HCT116 (cell line): ENCODE measurements at regions not wholly inside any gene's neighbourhood (a gene's known extent, or its start where the extent isn't known, plus 50 kb on each side); places are given as distances from the start of the nearest gene placed in this dataset.

ENCODE experiments used
- ATAC-seq: fragments of 200-7000 bp; cut with Tn5 transposase; 2 replicates; pipeline ENCODE4 v1.9.1; 2020; ENCODE audit warnings: mild to moderate bottlenecking, moderate library complexity
- BruUV-seq: library from RNA; stranded (reverse); fragments of 400-500 nt; replicated peaks from 2 replicates; lab custom pipeline; 2021; lab: Mats Ljungman, UMichigan
- CTCF ChIA-PET: fragments of 300-600 bp; sonication (Branson Sonifier 250); formaldehyde crosslinking; loops from one replicate; lab custom pipeline; 2021; ENCODE audit warnings: antibody characterized with exemption; lab: Charles Lee
- POLR2A ChIA-PET: fragments of 300-600, 350-600 bp; sonication (Branson Sonifier 250); formaldehyde crosslinking; loops from one replicate; lab custom pipeline; 2021; ENCODE audit warnings: antibody characterized with exemption; lab: Charles Lee
- RAD21 ChIA-PET, 2 experiments: fragments of 300-600 bp; sonication (Branson Sonifier 250); formaldehyde crosslinking; loops; one replicate each; lab custom pipeline; 2023; ENCODE audit warnings: low total read pairs in 2 of 2; ENCODE audit not compliant: uncharacterized antibody in 2 of 2, unreplicated experiment in 2 of 2, low non-redundant PET in 1 of 2; lab: Charles Lee
- DNase-seq: peaks from one replicate; pipeline ENCODE4 v3.0.0-alpha.2; 2010; ENCODE audit warnings: low read depth, low spot score
- H2AFZ ChIP-seq: fragments of 200-600 bp; shearing (Covaris generic), sonication (generic); 2 replicates; pipeline ENCODE4 v1.6.1; 2017; ENCODE audit warnings: low read depth, mixed run types, mixed read lengths, antibody characterized with exemption, low read length; ENCODE audit not compliant: poor library complexity, severe bottlenecking
- H3K27ac ChIP-seq: 2 replicates; pipeline ENCODE4 v1.5.1; 2012; ENCODE audit warnings: low read depth, low read length
- H3K27me3 ChIP-seq: fragments of 200-600 bp; sonication (generic); 2 replicates; pipeline ENCODE4 v1.6.1; 2016; ENCODE audit warnings: mixed run types, low read length, mixed read lengths; ENCODE audit not compliant: insufficient read depth
- H3K36me3 ChIP-seq, 2 experiments: fragments of 200-500 bp in 1 of 2; fragments of 200-600 bp in 1 of 2; sonication (Bioruptor generic) in 1 of 2; sonication (generic) in 1 of 2; 2 replicates each; pipeline versions ENCODE4 v1.5.1 to v1.6.1; 2014 to 2016; ENCODE audit warnings: low read length in 2 of 2, inconsistent platforms in 1 of 2, mixed read lengths in 1 of 2, mixed run types in 1 of 2; ENCODE audit not compliant: insufficient read depth in 2 of 2, control insufficient read depth in 1 of 2
- H3K4me1 ChIP-seq, 2 experiments: fragments of 200-600 bp in 1 of 2; sonication (generic) in 1 of 2; 2 replicates each; pipeline versions ENCODE4 v1.5.1 to v1.6.1; 2012 to 2017; ENCODE audit warnings: low read length in 2 of 2, inconsistent platforms in 1 of 2, mild to moderate bottlenecking in 1 of 2, mixed read lengths in 1 of 2, mixed run types in 1 of 2, moderate library complexity in 1 of 2; ENCODE audit not compliant: insufficient read depth in 2 of 2, control insufficient read depth in 1 of 2
- H3K4me2 ChIP-seq: fragments of 200-600 bp; sonication (generic); 2 replicates; pipeline ENCODE4 v1.6.1; 2017; ENCODE audit warnings: mixed run types, low read length, mixed read lengths
- H3K4me3 ChIP-seq, 2 experiments: fragments of 200-600 bp in 1 of 2; sonication (generic) in 1 of 2; replicated peaks in 1 of 2; 2 replicates each; pipeline ENCODE4 v1.5.1; 2011 to 2016; ENCODE audit warnings: low read length in 2 of 2, control low read depth in 1 of 2, low read depth in 1 of 2, mild to moderate bottlenecking in 1 of 2, mixed read lengths in 1 of 2, mixed run types in 1 of 2
- H3K79me2 ChIP-seq: fragments of 200-600 bp; sonication (generic); 2 replicates; pipeline ENCODE4 v1.6.1; 2017; ENCODE audit warnings: mild to moderate bottlenecking, mixed run types, low read length, moderate library complexity, mixed read lengths; ENCODE audit not compliant: insufficient read depth
- H3K9ac ChIP-seq: fragments of 200-600 bp; sonication (generic); 2 replicates; pipeline ENCODE4 v1.6.1; 2016; ENCODE audit warnings: low read length, mixed read lengths
- H3K9me2 ChIP-seq: fragments of 200-600 bp; sonication (generic), shearing (Covaris generic); 2 replicates; pipeline ENCODE4 v1.6.1; 2017; ENCODE audit warnings: mixed run types, mild to moderate bottlenecking, moderate library complexity; ENCODE audit not compliant: insufficient read depth
- H3K9me3 ChIP-seq, 2 experiments: fragments of 200-500 bp in 1 of 2; fragments of 200-600 bp in 1 of 2; sonication (Bioruptor generic) in 1 of 2; sonication (generic) in 1 of 2; 2 replicates each; pipeline ENCODE4 v1.6.1; 2014 to 2017; ENCODE audit warnings: low read length in 2 of 2, mixed read lengths in 2 of 2, inconsistent platforms in 1 of 2, low read depth in 1 of 2, mild to moderate bottlenecking in 1 of 2, mixed run types in 1 of 2, moderate library complexity in 1 of 2; ENCODE audit not compliant: control insufficient read depth in 1 of 2, insufficient read depth in 1 of 2
- H4K20me1 ChIP-seq: fragments of 200-600 bp; sonication (generic), shearing (Covaris generic); 2 replicates; pipeline ENCODE4 v1.6.1; 2017; ENCODE audit warnings: mixed run types, mild to moderate bottlenecking, moderate library complexity; ENCODE audit not compliant: insufficient read depth
- CEBPB ChIP-seq: IDR thresholded peaks from 2 replicates; pipeline ENCODE4 v1.6.1; 2012; ENCODE audit warnings: low read depth
- EZH2phosphoT487 ChIP-seq: fragments of 200-600 bp; IDR thresholded peaks from 2 replicates; pipeline ENCODE4 v1.6.1; 2018; ENCODE audit warnings: antibody characterized with exemption, borderline replicate concordance
- JUND ChIP-seq: IDR thresholded peaks from 2 replicates; pipeline ENCODE4 v1.6.1; 2012
- RAD21 ChIP-seq: IDR thresholded peaks from 2 replicates; pipeline ENCODE4 v1.6.1; 2012; ENCODE audit warnings: low read depth, mild to moderate bottlenecking
- SIN3A ChIP-seq: IDR thresholded peaks from 2 replicates; pipeline ENCODE4 v1.6.1; 2012; ENCODE audit warnings: low read depth
- SP1 ChIP-seq: IDR thresholded peaks from 2 replicates; pipeline ENCODE4 v1.6.1; 2012; ENCODE audit warnings: low read depth
- SRF ChIP-seq: IDR thresholded peaks from 2 replicates; pipeline ENCODE4 v1.6.1; 2012; ENCODE audit warnings: low read depth
- YY1 ChIP-seq: IDR thresholded peaks from 2 replicates; pipeline ENCODE4 v1.6.1; 2011; ENCODE audit warnings: low read length, low read depth, moderate library complexity, mild to moderate bottlenecking; ENCODE audit not compliant: insufficient replicate concordance; ENCODE audit errors: extremely low read depth
- ZFX ChIP-seq: fragments of 450-650 bp; IDR thresholded peaks from 2 replicates; pipeline ENCODE4 v1.6.1; 2017
- ZNF274 ChIP-seq: fragments of 200-500 bp; sonication (Bioruptor generic); IDR thresholded peaks from 2 replicates; pipeline ENCODE4 v1.6.1; 2014; ENCODE audit warnings: mild to moderate bottlenecking, low read depth, low read length, inconsistent platforms
- intact Hi-C: fragments of 100-400 bp; cut with micrococcal nuclease; formaldehyde crosslinking; loops from 2 replicates; pipeline ENCODE4 v1.10.0; 2022
- TF ChIP-seq, protein P1 (sequence below): IDR thresholded peaks from 2 replicates; pipeline ENCODE4 v1.6.1; 2012; ENCODE audit warnings: low read depth
- TF ChIP-seq, protein P2 (sequence below), 3 experiments: fragments of 200-600 bp in 1 of 3; sonication (generic) in 1 of 3; IDR thresholded peaks in 2 of 3; conservative IDR thresholded peaks in 1 of 3; 2 replicates each; pipeline ENCODE4 v1.5.1; 2012 to 2017; ENCODE audit warnings: low read depth in 2 of 3, low read length in 2 of 3, antibody characterized with exemption in 1 of 3, borderline replicate concordance in 1 of 3, control low read depth in 1 of 3, mild to moderate bottlenecking in 1 of 3, mixed read lengths in 1 of 3, mixed run types in 1 of 3, moderate library complexity in 1 of 3; ENCODE audit not compliant: insufficient read depth in 1 of 3
- TF ChIP-seq, protein P3 (sequence below): IDR thresholded peaks from 2 replicates; pipeline ENCODE4 v1.6.1; 2012

DNA sequence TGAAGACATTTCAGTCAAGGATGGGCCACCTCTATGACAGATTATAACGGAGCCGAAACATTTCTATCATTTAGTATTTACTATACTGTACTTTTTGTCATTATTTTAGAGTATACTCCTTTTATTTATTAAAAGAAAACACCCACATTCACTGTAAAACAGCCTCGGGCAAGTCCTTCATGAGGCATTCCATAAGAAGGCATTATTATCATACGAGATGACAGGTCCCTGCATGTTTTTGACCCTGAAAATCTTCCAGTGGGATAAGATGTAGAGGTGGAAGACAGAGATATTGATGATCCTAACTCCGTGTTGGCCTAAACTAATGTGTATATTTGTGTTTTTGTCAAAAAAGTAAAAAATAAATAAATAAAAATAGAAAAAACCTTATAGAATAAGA is 245.0 kb downstream of the MTX2 start:
- ATAC-seq: no peak
- no peaks in the 10 kb centered on the region for H3K9me2 ChIP-seq
- intact Hi-C loops: no loop called here
- H3K27ac ChIP-seq: no peak overlapping the region
- no peaks in the 10 kb centered on the region for H3K79me2 ChIP-seq
- RAD21 ChIA-PET: interaction anchor here in 1 of 2 experiments (0.7 kb wide), 1 partner anchor 108 kb away, joined by 3 read pairs; no protein-coding TSS in a partner anchor
- H2AFZ ChIP-seq: no peak overlapping the region
- POLR2A ChIA-PET: no interaction called here
- BruUV-seq: no TSS peak
- H3K9ac ChIP-seq: no peak overlapping the region
- H3K4me2 ChIP-seq: no peak overlapping the region
- H3K9me3 ChIP-seq: no peaks in the 10 kb centered on the region
- H4K20me1 ChIP-seq: no peaks in the 10 kb centered on the region
- H3K4me3 ChIP-seq: no peak overlapping the region
- CTCF ChIA-PET: no interaction called here
- no peaks in the 10 kb centered on the region for H3K36me3 ChIP-seq
- TF ChIP-seq RAD21: no peak
- TF ChIP-seq CEBPB: no peak
- TF ChIP-seq SRF: no peak
- TF ChIP-seq, protein P1, sequence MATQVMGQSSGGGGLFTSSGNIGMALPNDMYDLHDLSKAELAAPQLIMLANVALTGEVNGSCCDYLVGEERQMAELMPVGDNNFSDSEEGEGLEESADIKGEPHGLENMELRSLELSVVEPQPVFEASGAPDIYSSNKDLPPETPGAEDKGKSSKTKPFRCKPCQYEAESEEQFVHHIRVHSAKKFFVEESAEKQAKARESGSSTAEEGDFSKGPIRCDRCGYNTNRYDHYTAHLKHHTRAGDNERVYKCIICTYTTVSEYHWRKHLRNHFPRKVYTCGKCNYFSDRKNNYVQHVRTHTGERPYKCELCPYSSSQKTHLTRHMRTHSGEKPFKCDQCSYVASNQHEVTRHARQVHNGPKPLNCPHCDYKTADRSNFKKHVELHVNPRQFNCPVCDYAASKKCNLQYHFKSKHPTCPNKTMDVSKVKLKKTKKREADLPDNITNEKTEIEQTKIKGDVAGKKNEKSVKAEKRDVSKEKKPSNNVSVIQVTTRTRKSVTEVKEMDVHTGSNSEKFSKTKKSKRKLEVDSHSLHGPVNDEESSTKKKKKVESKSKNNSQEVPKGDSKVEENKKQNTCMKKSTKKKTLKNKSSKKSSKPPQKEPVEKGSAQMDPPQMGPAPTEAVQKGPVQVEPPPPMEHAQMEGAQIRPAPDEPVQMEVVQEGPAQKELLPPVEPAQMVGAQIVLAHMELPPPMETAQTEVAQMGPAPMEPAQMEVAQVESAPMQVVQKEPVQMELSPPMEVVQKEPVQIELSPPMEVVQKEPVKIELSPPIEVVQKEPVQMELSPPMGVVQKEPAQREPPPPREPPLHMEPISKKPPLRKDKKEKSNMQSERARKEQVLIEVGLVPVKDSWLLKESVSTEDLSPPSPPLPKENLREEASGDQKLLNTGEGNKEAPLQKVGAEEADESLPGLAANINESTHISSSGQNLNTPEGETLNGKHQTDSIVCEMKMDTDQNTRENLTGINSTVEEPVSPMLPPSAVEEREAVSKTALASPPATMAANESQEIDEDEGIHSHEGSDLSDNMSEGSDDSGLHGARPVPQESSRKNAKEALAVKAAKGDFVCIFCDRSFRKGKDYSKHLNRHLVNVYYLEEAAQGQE: no peak
- no peak for TF ChIP-seq JUND
- TF ChIP-seq, protein P2, sequence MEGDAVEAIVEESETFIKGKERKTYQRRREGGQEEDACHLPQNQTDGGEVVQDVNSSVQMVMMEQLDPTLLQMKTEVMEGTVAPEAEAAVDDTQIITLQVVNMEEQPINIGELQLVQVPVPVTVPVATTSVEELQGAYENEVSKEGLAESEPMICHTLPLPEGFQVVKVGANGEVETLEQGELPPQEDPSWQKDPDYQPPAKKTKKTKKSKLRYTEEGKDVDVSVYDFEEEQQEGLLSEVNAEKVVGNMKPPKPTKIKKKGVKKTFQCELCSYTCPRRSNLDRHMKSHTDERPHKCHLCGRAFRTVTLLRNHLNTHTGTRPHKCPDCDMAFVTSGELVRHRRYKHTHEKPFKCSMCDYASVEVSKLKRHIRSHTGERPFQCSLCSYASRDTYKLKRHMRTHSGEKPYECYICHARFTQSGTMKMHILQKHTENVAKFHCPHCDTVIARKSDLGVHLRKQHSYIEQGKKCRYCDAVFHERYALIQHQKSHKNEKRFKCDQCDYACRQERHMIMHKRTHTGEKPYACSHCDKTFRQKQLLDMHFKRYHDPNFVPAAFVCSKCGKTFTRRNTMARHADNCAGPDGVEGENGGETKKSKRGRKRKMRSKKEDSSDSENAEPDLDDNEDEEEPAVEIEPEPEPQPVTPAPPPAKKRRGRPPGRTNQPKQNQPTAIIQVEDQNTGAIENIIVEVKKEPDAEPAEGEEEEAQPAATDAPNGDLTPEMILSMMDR (IDR thresholded peaks at IDR 0.05 in 2 of 3, conservative IDR thresholded peaks at IDR 0.05 in 1 of 3; ENCODE audit: borderline replicate concordance in 1 of 3, insufficient read depth in 1 of 3, low read depth in 2 of 3, low read length in 2 of 3): no peak
- no peak for TF ChIP-seq YY1
- TF ChIP-seq SIN3A: no peak
- TF ChIP-seq SP1: no peak
- no peak for TF ChIP-seq EZH2phosphoT487
- TF ChIP-seq, protein P3, sequence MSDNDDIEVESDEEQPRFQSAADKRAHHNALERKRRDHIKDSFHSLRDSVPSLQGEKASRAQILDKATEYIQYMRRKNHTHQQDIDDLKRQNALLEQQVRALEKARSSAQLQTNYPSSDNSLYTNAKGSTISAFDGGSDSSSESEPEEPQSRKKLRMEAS: no peak
- TF ChIP-seq ZNF274: no peak
- TF ChIP-seq ZFX: no peak
- no peaks in the 10 kb centered on the region for H3K4me1 ChIP-seq
- no peak for DNase-seq
- no peaks in the 10 kb centered on the region for H3K27me3 ChIP-seq
